NCI-H460 (cell line): ENCODE measurements at regions not wholly inside any gene's neighbourhood (a gene's known extent, or its start where the extent isn't known, plus 50 kb on each side); places are given as distances from the start of the nearest gene placed in this dataset.
"Not testable (repeated sequence)": the region's sequence is repeated elsewhere in the genome, so short reads cannot be mapped to it uniquely, and the experiment has no call there.

Experiments
- DNase-seq: peaks from one replicate; pipeline ENCODE4 v3.0.0-alpha.2; 2016; ENCODE audit warnings: low read depth; ENCODE audit errors: extremely low read depth

DNA sequence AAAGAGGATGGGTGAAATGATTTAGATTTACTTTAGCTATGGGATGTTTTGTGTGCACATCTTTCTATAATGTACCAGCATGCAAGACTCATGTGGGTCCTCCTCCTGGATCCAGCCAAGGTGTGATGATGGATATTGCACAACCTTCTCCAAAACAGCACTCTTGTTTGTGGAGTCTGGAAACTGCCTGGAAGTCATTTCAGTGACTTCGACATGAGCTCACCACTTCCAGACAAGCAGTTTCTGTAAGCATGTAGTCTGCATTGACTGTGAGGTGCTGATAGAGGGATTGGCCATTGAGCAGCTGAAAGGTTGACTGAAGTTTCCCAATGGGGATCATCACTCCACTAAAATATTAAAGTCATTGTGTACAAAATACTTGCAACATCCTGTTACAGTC lies 154.0 kb downstream of the TRIB2 start:
- DNase-seq: no peak

DNA sequence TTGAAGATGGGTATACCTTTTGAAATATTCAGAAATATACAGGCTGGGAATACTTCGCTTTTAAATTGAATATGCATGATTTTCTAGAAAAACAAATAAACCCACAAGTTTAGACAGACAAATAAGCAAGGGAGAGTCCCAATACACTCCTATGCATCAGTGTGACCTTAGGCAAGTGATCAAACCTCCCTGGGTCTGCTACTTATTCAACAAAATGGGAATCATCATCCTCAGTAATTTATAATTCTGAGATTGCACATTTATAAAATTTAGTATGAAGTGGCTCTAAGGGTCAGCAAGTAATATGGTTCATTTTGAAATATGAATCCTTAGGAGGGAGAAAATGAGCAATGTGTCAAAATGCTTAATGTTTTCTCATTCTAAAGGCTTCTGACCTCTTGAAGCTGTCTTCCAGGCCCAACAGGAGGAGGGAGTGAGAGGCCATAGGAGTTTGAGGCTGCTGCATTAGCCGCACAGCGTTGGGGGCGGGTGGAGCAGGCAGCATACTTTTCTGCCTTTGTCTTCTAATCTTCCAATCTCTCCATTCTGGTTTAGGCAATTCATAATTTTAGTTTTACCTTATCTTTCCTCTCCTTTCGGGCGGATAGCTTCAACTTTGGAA lies 155.1 kb downstream of the TRIB2 start:
- DNase-seq: no peak

DNA sequence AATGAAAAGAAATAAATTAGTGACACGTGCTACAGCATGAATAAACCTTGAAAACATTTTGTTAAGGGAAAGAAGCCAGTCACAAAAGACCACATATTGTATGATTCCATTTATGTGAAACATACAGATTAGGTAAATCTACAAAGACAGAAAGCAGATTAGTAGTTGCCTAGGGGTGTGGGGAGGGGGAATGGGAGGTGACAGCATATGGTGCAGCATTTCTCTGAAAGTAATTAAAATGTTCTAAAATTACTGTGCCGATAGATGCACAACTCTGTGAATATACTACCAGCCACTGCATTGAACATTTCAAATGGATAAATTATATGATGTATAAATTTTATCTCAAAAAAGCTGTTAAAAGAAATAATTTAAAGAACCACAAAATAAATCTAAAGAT lies 161.0 kb downstream of the TRIB2 start:
- DNase-seq: no peak

DNA sequence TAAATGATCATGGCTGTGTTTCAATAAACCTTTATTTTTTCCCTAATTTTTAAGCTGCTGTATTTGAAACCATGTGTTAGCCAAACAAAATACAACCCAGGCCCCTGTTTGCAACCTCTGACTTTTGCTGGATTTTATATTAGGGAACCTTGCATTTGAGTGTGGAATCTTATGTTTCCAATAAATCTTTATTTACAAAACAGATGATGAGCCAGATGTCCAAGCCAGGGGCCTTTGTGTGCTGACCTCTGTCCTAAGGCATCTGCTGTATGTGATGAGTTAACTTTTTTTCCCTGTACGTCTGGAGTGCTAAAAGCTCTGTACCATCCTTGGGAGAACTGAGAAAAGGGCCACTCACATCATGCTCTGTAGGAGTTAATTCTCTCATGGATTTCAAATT lies 162.9 kb downstream of the TRIB2 start:
- DNase-seq: no peak

DNA sequence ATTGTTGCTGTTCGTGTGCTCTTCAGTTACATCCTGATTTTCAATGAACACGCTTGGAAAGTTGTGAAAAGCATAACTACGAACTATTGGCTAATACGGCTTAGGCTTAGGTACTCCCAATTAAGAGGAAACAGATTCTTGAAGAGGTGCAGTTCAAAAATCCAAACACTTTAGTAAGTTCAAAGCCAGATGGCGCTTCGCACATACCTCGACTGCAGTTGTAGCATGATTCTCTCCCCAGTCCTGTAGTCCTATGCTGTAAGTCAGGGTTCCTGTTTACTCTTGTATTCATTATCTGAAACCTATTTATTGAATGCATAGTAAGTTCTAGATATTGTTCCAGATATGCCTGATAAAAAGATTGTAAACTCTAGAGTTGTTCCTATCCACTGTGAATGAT lies 165.2 kb downstream of the TRIB2 start:
- DNase-seq: no peak

DNA sequence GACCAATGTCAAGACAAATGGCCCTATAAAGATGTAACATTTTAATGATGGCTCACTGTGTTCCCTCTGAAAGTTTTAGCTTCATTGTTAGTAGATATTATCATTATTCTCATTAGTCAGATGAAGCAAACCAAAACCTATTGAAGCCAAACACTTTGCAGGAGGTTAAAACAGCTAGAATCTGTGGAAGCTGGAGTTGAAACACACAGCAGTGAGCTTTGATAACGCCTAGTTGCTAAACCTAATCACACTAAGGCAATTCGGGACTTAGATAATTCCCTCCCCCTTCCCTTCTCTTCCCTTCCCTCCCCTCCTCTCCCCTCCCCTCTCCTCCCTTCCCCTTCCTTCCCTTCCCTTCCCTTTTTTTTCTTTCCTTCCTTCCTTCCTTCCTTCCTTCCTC lies 165.7 kb downstream of the TRIB2 start:
- no peak for DNase-seq

DNA sequence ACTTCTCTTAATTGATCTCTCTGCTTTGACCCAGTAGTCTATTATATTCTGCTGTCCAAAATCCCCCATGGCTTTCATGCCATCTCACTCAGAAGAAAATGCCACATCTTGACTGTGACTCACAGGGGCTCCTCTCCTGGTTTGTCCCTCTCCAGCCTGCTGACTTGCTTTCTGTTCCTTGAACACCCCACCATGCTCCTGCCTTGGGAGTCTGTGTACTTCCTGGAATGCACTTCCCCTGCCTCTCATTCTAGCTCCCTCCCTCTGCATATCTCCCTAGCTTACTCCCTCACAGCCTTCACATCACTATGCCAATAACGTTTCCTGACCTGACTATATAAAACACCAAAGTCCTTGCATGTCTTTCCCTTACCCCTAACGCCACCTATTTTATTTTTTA lies 167.2 kb downstream of the TRIB2 start:
- DNase-seq: no peak

DNA sequence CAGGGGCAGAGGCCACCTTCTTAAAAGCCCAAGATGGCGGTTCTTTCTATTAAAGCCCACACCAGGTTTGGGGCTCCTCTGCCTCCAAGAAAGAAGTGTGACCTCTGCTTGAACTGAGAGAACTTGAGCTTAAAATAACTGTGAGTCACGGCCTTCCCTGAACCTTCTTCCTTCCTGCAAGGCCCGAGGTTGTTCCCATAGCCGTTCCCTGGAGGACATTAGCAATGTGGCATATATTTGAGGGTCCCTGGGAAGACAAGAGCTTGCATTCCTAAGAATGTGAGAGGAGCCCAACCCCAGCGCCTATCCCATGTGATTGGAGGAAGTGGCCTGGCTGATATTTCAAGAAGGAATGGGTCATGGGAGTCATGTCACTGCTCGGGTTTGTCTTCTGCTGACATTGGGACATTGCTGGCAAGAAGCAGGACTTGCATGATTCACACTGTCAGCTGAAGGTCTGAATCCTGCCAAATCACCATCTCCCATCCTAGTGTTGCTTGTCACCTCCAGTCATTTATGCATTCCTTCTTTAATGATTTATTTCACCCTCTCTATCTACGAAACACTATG lies 168.1 kb downstream of the TRIB2 start:
- DNase-seq: no peak

DNA sequence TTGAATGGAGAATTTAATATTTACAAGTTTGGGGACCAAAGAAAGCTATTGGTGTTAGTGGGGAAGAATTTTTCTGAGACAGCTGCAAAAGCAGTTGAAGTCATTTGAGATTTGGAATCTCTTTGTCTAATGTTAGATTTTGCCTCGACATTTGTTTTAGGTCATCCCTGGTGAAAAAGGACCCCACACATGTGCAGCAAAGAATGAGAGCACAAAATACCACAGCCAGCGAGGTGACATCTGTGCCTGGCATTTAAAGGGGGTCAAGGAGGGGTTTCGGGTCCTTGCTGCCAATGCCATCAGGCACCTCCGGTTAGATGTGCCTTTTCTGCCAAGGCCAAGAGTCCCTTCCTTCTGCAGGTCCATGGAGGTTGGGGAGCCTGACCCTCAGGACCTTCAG lies 173.3 kb downstream of the TRIB2 start:
- DNase-seq: no peak

DNA sequence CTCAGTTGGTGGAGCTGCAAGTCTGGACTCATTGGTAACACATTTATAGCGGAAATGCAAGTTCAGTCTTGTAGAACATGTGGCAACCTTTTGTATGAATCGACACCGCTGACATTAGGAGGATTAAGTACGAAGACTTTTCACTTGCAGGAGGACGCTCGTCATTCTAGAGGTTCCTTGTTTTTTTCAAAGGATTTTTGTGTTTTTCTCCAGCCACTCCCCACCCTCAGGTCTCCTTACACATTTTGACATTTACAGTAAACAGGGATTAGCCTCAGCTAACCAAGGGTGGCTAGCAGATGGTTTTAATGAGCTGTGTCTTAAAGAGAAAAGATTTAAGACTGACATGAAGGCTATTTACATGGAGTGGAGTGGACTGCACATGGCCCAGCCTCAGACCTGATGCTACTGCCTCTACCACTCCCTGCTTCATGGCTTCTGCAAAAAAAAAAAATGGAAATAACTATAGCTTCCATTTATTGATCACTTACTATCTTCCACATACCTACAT lies 173.8 kb downstream of the TRIB2 start:
- no peak for DNase-seq

DNA sequence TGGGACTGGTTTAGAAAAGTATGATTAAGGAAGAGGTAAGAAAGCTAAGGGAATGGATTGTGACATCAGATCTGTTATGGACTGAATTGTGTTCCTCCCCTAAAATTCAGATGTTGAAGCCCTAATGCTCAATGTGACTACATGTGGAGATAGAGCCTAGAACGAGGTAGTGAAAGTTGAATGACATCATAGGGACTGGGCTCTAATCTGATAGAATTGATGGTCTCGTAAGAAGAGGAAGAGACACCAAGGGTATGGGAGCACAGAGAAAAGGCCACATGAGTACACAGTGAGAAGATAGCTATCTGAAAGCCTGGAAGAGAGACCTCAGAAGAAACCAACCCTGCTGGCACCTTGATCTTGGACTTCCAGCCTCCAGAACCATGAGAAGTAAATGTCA lies 178.3 kb downstream of the TRIB2 start:
- DNase-seq: no peak

DNA sequence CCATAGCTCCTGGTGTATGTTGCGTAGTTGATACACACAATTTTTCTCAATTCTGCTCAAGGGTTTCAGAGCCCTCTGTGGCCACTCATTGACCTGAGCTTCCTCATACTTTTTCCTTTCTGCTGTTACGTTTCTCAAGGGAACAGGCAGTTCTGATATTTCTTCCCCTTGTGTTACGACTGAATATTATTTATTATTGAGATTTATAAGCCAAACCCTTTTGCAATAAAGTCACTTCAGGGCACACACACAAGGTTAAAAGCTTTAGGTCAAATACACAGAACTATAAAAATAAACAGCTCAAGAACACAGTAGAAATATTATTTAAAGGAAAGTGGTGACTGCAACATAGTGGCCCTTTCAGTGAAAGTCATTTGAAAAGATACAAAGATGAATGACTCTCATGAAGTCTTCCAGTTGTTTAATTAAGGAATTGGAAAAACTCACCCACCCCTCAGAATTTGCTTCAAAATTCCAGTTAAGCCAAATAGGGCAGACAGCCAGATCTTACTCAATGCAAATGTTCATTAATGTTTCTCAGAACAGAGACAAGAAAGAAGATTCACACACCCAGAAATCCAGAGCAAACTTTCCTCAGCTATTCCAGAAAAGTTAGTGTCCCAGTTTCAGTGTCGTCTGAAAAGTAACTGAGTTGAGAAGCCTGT lies 179.7 kb downstream of the TRIB2 start:
- DNase-seq: no peak

DNA sequence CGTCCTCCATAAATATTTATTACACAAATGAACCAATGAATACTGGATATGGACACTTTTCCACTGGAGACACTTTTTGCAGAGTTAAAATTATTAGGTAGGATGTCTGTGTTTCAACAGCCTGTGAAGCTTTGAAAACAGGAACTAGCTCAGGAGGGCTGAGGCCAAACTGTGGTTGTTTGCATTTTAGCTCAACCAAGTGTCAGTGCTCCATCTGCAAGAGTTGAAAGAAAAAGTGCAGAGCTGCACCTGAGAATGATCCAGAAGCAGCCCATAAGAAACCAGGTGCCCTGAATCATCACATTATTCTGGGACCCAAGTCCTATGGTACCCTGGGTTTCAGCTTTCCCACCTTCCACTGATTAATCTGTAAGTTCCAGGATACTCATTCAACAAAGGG lies 180.4 kb downstream of the TRIB2 start:
- DNase-seq: no peak

DNA sequence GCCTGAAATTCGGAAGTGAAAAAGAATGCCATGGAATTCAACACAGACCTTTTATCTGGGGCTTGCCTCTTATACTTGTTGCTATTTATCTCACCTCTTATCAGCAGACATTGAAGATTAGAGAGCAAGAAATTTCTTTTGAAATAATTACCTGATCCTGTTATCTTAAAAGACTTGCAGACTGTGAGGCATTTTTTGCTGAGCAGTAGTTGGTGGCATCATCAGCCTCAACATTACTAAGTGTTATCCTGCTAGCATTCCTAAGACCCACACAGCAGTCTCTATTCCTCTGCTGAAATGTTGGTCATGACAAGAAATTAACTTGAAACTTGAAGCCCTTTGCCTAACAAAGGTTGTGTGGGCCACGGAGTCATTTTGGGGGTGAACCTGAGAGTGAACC lies 186.5 kb downstream of the TRIB2 start:
- DNase-seq: no peak

DNA sequence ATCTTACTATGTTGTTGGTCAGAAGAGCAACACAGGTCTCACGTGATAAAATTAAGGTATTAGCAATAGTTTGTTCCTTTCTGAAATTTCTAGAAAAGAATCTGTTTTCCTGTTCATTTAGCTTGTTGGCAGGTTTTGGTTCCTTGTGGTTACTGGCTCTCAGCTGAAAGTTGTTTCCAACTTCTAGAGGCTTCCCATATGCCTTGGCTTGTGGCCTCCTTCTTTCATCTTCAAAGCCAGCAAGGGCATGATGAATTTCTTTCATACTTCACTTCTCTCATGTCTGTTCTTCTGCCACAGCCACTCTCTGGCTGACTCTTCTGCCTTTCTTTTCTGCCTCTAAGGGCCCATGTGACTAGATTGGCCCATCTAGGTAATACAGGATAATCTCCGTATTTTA lies 193.7 kb downstream of the TRIB2 start:
- no peak for DNase-seq

DNA sequence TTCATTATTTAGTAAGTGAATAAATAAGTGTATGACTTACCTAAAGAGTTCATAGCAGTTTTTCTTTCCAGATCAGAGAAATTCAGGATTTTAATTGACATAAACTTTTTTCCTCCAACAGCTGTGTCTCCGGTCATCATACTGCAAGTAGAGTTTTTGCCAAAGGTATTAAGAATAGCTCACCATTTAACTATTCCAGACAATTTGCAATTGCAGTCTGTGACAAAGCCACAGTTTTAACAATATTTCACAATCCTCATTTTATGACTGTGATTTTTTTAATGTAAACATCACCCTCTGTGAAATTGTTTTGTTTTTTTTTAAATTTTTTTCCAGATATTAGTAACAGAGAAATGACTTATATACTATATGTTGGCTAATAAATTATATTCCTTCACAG lies 199.1 kb downstream of the TRIB2 start:
- no peak for DNase-seq

DNA sequence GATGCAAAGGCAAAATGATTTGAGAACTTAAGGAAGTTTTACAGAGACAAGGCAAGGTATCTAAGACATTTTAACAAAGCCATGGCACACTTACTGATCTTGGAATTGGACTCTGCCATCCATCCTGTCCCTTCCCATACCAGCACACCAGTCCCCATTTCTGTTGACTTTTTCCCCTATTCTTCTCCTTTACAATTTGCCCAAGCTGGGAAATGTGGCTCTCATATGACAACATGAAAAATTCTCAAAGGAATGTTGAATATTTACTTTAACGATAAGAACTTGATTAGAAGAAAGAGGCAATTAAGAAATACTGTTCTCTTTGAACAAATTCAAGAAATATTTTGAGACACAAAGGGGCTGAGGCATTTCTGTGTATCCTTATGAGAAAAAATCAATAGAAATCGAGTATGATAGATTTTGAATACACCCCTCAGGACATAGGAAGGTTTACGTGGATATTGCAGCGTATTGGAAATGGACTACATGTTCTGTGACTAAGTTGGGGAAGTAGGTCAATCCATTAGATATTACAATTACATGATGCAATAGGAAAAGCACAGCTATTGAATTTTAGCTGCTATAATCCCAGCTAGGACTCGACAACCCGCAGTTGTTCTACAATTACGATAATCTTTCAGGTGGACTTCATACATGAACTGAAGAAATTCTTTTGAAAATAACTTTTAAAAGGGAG lies 201.6 kb downstream of the TRIB2 start:
- DNase-seq: no peak

DNA sequence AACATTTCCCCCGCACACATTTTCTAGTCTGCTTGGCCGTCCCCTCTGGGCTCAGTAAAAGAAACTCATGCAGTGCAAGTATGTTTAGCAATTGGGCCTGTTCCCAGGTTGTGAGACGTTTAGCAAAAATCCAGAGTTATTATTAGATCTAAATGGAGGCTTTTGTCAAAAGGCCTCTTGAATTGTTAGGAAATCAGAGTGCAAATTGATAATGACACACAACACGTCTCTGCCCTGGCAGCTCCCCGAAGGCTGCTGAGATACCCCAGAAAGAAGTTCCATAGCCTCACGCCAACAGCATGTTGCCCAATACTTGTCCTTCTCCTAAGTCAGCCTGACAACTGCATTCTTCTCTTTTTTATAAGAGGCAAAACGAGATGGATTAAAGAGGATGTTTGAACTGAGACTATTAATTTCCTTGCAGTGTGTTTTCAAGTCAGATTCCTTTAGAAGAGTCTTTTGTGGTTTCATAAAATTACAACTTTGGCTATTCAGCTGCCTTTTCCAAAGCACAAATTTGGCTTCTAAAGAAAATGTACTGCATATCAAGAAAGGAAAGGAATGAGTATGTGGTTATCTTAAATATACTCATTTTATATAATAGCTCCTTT lies 202.2 kb downstream of the TRIB2 start:
- DNase-seq: no peak

DNA sequence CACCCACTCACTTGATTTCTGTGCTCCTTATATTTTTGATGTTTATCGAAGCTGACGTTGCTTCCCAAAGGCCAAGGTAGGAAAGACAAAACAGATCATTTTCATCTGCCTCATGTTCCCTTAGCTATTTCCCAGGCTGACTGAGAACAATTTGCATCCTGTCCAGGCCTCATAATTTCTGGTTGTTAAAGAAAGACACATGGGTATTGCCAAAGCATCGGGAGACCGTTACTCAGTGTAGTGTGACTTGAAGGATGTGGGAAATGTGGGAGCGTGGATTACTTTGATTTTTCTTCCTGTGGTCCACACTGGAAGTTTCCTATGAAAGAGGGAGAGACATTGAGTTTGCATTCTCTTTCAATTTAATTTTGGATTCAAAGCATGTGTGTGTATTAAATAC lies 204.6 kb downstream of the TRIB2 start:
- no peak for DNase-seq

DNA sequence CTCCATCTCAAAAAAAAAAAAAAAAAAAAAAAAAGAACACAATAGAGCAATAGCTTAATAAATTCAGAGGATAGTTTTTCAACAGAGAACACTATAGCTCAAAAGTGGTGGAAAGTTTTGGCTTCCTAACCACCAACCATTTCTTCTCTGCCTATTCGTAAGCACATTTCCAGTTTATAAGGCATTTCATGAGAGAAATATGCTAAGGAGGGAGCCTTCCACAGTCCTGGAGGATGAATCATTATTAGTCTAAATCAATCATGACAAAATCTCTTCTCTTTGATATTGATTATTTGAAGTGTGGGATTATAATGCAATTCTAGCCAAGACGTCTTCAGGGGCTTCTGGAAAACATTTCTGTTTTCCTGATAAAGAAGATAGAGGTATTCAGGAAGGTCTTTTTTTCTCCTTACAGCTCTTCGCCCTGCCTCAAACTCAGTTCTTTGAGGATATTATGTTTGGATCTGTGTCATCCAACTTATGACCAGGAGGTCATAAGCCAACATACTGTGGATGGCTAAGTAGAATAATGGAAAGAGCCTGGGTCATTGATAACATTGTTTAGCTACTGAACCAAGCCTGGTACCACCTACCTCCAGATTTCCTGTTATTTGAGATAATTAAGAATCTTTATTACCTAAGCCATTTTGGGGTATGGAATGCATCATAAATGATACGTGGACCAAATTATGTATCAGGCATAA lies 207.3 kb downstream of the TRIB2 start:
- DNase-seq: no peak

DNA sequence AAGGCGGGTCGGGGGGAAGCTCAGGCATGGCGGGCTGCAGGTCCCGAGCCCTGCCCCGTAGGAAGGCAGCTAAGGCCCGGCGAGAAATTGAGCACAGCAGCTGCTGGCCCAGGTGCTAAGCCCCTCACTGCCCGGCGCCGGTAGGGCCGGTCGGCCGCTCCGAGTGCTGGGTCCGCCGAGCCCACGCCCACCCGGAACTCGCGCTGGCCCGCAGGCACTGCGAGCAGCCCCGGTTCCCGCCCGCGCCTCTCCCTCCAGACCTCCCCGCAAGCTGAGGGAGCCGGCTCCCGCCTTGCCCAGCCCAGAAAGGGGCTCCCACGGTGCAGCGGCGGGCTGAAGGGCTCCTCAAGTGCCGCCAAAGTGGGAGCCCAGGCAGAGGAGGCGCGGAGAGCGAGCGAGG lies 209.9 kb downstream of the TRIB2 start:
- DNase-seq: not testable (repeated sequence)
